HL-60 (cell line): ENCODE measurements at regions not wholly inside any gene's neighbourhood (a gene's known extent, or its start where the extent isn't known, plus 50 kb on each side); places are given as distances from the start of the nearest gene placed in this dataset.

Experiments
- GABPA ChIP-seq: IDR thresholded peaks from 2 replicates; pipeline ENCODE4 v1.6.1; 2012; ENCODE audit warnings: low read depth
- POLR2AphosphoS5 ChIP-seq: IDR thresholded peaks from 2 replicates; pipeline ENCODE4 v1.6.1; 2012; ENCODE audit warnings: low read depth
- TF ChIP-seq, protein P1 (sequence below): IDR thresholded peaks from one replicate; pipeline ENCODE4 v1.5.1; 2011; ENCODE audit warnings: low read length, control low read depth, inconsistent platforms; ENCODE audit not compliant: insufficient read depth

DNA sequence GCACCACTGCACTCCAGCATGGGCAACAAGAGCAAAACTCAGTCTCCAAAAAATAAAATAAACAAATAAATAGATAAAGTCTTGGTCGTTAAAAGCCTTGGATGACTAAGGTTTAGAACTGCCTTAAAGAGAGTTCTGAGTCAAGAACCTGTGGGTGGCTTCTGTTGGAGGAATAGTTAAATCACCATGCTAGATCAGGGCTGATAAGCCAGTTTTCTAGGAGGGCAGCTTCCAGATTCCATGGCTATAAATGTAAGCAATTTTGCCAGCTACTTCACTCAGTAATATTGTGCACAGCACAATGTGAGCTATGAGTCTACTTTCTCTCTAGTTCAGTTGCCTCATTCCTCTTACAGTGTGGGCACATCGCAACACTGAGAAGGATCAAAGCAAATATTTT is 242.1 kb upstream of the NUDT12 start:
- TF ChIP-seq, protein P1, sequence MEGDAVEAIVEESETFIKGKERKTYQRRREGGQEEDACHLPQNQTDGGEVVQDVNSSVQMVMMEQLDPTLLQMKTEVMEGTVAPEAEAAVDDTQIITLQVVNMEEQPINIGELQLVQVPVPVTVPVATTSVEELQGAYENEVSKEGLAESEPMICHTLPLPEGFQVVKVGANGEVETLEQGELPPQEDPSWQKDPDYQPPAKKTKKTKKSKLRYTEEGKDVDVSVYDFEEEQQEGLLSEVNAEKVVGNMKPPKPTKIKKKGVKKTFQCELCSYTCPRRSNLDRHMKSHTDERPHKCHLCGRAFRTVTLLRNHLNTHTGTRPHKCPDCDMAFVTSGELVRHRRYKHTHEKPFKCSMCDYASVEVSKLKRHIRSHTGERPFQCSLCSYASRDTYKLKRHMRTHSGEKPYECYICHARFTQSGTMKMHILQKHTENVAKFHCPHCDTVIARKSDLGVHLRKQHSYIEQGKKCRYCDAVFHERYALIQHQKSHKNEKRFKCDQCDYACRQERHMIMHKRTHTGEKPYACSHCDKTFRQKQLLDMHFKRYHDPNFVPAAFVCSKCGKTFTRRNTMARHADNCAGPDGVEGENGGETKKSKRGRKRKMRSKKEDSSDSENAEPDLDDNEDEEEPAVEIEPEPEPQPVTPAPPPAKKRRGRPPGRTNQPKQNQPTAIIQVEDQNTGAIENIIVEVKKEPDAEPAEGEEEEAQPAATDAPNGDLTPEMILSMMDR: no peak
- TF ChIP-seq GABPA: no peak
- no peak for TF ChIP-seq POLR2AphosphoS5
